ENCODE measurements at regions not wholly inside any gene's neighbourhood (a gene's known extent, or its start where the extent isn't known, plus 50 kb on each side); places are given as distances from the start of the nearest gene placed in this dataset.

DNA sequence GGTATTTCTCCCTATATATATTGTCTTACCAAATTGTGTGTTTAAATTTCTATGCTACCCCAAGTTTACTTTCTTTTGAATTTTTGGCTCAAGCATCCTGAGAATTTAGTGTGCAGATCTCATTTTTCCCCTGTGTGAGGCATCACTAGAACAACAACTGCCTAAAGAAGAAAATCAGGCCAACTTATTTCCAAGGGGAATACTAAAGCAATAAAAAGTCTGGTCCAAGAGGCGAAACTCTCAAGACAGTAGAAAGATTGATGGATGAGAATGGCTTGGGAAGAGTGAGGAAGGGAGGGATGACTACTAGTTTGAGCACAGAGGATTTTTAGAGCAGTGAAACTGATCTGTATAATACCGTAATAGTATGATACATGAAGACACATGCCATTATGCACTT is 86.3 kb upstream of the CFAP20DC start:
- Histone ChIP-seq H3K4me1 (ENCODE audit: control insufficient read depth in 3 of 3, insufficient read depth in 3 of 3, low read length in 3 of 3) (no peaks in the 10 kb centered on the region), H3K27me3 (ENCODE audit: control insufficient read depth in 3 of 3, insufficient read depth in 3 of 3, low read length in 3 of 3) (no peaks in the 10 kb centered on the region), H3K36me3 (ENCODE audit: control insufficient read depth in 3 of 3, insufficient read depth in 3 of 3, low read length in 3 of 3) (no peaks in the 10 kb centered on the region), H3K9ac (ENCODE audit: low read depth in 1 of 3, low read length in 3 of 3) (no peak overlapping the region), H3K4me3 (ENCODE audit: low read length in 3 of 3) (no peak overlapping the region), H3K27ac (ENCODE audit: low read depth, low read length) (no peak overlapping the region), H3K9me3 (ENCODE audit: control insufficient read depth in 3 of 3, low read length in 3 of 3) (no peaks in the 10 kb centered on the region)

DNA sequence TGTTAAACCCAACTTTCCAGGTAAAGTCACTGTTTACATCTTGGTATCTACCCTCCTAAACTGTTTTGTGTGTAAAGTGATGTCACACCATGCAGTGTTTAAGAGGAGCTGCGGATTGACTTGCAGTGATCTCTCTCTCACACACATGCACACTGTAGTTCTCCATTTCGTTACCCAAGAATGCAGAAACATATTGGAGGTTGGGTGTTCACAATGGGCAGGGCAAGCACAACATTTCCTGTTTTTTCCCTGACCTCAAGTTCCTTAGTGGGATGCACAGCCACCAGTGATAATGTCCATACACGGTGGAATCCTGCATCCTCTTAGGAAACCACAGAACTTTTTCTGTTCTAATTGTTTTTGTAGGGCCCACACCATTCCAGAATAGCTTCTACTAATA is 85.3 kb upstream of the CFAP20DC start:
- Histone ChIP-seq H3K9ac (ENCODE audit: low read depth in 1 of 3, low read length in 3 of 3) (no peak overlapping the region), H3K36me3 (ENCODE audit: control insufficient read depth in 3 of 3, insufficient read depth in 3 of 3, low read length in 3 of 3) (no peaks in the 10 kb centered on the region), H3K27me3 (ENCODE audit: control insufficient read depth in 3 of 3, insufficient read depth in 3 of 3, low read length in 3 of 3) (no peaks in the 10 kb centered on the region), H3K4me3 (ENCODE audit: low read length in 3 of 3) (no peak overlapping the region), H3K9me3 (ENCODE audit: control insufficient read depth in 3 of 3, low read length in 3 of 3) (no peaks in the 10 kb centered on the region), H3K4me1 (ENCODE audit: control insufficient read depth in 3 of 3, insufficient read depth in 3 of 3, low read length in 3 of 3) (no peaks in the 10 kb centered on the region), H3K27ac (ENCODE audit: low read depth, low read length) (no peak overlapping the region)

DNA sequence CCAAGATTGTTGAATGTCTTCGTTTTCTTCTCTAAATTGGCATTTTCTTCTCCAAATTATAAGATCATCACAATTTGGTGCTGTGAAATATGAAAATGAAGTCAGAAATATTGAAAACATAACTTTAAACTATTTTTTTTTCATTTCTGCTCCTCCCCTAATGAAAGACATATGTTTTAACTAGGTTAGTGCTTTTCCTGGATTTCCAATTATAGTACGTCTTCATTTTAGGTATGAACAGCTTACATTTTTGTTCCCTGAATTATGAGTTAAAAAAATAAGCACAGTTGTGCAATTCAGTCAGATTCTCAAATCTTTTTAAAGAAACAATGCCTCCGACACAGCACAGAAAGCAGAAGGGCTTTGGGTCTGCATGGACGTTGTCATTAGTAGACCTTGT is 83.5 kb upstream of the CFAP20DC start:
- Histone ChIP-seq H3K36me3 (ENCODE audit: control insufficient read depth in 3 of 3, insufficient read depth in 3 of 3, low read length in 3 of 3) (no peaks in the 10 kb centered on the region), H3K4me1 (ENCODE audit: control insufficient read depth in 3 of 3, insufficient read depth in 3 of 3, low read length in 3 of 3) (no peaks in the 10 kb centered on the region), H3K27ac (ENCODE audit: low read depth, low read length) (no peak overlapping the region), H3K4me3 (ENCODE audit: low read length in 3 of 3) (no peak overlapping the region), H3K9me3 (ENCODE audit: control insufficient read depth in 3 of 3, low read length in 3 of 3) (no peaks in the 10 kb centered on the region), H3K9ac (ENCODE audit: low read depth in 1 of 3, low read length in 3 of 3) (no peak overlapping the region), H3K27me3 (ENCODE audit: control insufficient read depth in 3 of 3, insufficient read depth in 3 of 3, low read length in 3 of 3) (no peaks in the 10 kb centered on the region)

DNA sequence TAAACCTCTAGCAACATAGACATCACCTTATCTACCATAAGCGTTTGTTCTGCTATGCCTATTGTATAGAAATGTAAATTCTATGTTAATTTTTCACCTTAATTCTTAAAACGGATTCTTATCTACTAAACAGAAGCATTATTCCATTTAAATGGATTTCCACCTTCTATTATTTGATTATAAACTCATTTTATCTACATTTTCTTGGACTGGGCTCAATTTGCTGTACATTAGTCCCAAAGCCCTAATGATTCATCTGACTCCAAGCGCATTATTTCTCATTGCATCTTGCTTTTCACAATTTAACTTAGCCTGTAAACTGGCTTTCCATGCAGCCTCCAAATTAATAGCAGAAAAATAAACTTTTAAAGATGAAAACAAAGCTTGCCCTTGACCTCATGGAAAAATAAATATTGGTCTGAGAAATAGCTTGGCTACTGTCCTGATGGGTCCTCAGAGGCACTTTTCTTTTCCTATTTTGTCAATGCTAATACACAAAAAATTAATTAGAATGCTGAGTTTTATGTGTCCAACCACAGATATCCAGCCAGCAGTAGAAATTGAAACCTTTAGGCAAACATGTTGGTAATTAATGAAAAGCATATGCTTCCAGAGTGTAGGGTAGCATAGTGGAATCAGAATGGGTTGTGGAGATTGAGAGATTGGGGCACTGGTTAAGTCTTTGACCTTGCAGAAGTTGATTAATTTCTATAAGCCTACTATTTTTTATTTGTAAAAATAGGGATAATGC is 81.4 kb upstream of the CFAP20DC start:
- Histone ChIP-seq H3K9ac (ENCODE audit: low read depth in 1 of 3, low read length in 3 of 3) (no peak overlapping the region), H3K9me3 (ENCODE audit: control insufficient read depth in 3 of 3, low read length in 3 of 3) (no peaks in the 10 kb centered on the region), H3K27ac (ENCODE audit: low read depth, low read length) (no peak overlapping the region), H3K4me1 (ENCODE audit: control insufficient read depth in 3 of 3, insufficient read depth in 3 of 3, low read length in 3 of 3) (no peaks in the 10 kb centered on the region), H3K4me3 (ENCODE audit: low read length in 3 of 3) (no peak overlapping the region), H3K36me3 (ENCODE audit: control insufficient read depth in 3 of 3, insufficient read depth in 3 of 3, low read length in 3 of 3) (no peaks in the 10 kb centered on the region), H3K27me3 (ENCODE audit: control insufficient read depth in 3 of 3, insufficient read depth in 3 of 3, low read length in 3 of 3) (no peaks in the 10 kb centered on the region)

DNA sequence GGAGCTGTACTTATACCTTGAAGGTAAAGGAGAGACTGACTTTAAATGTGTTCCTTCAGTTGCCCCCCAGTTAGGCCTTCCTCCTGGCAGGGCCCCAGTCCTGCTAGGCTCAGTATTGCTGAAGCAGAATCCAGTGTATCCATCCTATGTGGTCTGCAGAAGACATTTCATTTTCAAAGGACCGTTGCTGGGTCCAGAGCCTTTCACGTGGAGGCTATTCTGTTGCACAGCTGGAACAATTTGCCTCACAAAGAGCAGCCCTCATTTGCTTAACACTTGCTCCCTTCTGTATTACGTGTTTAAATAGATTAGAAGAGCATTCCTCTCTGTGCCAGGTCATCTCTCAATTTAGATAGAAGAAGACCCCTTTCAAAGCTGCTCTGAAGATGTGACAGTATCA is 78.9 kb upstream of the CFAP20DC start:
- H3K27ac ChIP-seq (ENCODE audit: low read depth, low read length), result no peak overlapping the region
- H3K27me3 ChIP-seq (ENCODE audit: control insufficient read depth in 3 of 3, insufficient read depth in 3 of 3, low read length in 3 of 3), result no peaks in the 10 kb centered on the region
- no peaks in the 10 kb centered on the region for H3K36me3 ChIP-seq (ENCODE audit: control insufficient read depth in 3 of 3, insufficient read depth in 3 of 3, low read length in 3 of 3)
- no peak overlapping the region for H3K4me3 ChIP-seq (ENCODE audit: low read length in 3 of 3)
- H3K9ac ChIP-seq (ENCODE audit: low read depth in 1 of 3, low read length in 3 of 3), result no peak overlapping the region
- no peaks in the 10 kb centered on the region for H3K9me3 ChIP-seq (ENCODE audit: control insufficient read depth in 3 of 3, low read length in 3 of 3)
- no peaks in the 10 kb centered on the region for H3K4me1 ChIP-seq (ENCODE audit: control insufficient read depth in 3 of 3, insufficient read depth in 3 of 3, low read length in 3 of 3)

DNA sequence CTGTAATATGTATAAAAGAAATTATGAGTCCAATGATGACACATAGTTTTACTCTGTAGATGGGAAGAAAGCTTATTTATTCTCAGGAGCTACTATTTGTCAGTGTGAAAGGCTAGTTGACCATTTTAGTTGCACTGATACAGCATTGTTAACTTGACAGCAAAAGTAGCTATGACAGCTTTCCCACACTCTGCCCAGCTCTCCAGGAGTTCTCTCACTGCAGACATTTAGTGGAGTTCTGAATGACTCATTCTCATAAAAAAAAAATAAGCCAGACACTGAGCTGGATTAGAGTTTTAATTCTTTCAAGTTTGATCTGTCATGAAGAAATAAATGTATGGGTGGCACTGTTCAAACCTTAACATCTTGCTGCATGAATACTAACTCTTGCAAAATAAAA is 77.2 kb upstream of the CFAP20DC start:
- Histone ChIP-seq H3K27ac (ENCODE audit: low read depth, low read length) (no peak overlapping the region), H3K4me1 (ENCODE audit: control insufficient read depth in 3 of 3, insufficient read depth in 3 of 3, low read length in 3 of 3) (no peaks in the 10 kb centered on the region), H3K9ac (ENCODE audit: low read depth in 1 of 3, low read length in 3 of 3) (no peak overlapping the region), H3K9me3 (ENCODE audit: control insufficient read depth in 3 of 3, low read length in 3 of 3) (no peaks in the 10 kb centered on the region), H3K27me3 (ENCODE audit: control insufficient read depth in 3 of 3, insufficient read depth in 3 of 3, low read length in 3 of 3) (no peaks in the 10 kb centered on the region), H3K4me3 (ENCODE audit: low read length in 3 of 3) (no peak overlapping the region), H3K36me3 (ENCODE audit: control insufficient read depth in 3 of 3, insufficient read depth in 3 of 3, low read length in 3 of 3) (no peaks in the 10 kb centered on the region)

DNA sequence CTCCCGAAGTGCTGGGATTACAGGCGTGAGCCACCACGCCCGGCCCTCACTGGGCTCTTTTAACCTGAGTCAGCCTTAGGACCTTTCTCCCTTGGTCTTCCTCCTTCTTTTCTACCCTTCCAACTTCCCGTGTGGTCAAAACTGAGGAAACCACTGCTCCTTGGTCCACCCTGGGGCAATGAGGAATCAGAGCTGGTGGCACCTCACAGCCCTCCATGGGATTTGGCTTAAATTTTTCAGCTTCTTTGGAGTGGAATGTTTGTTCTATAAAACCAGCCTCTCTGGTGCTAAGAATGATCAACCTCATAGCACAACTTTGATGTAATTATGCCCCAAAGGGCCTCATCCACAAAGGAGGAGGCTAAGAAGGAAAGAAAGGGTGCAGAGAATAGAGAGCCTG is 76.6 kb upstream of the CFAP20DC start:
- Histone ChIP-seq H3K27ac (ENCODE audit: low read depth, low read length) (no peak overlapping the region), H3K4me3 (ENCODE audit: low read length in 3 of 3) (no peak overlapping the region), H3K9me3 (ENCODE audit: control insufficient read depth in 3 of 3, low read length in 3 of 3) (no peaks in the 10 kb centered on the region), H3K27me3 (ENCODE audit: control insufficient read depth in 3 of 3, insufficient read depth in 3 of 3, low read length in 3 of 3) (no peaks in the 10 kb centered on the region), H3K9ac (ENCODE audit: low read depth in 1 of 3, low read length in 3 of 3) (no peak overlapping the region), H3K4me1 (ENCODE audit: control insufficient read depth in 3 of 3, insufficient read depth in 3 of 3, low read length in 3 of 3) (no peaks in the 10 kb centered on the region), H3K36me3 (ENCODE audit: control insufficient read depth in 3 of 3, insufficient read depth in 3 of 3, low read length in 3 of 3) (no peaks in the 10 kb centered on the region)

DNA sequence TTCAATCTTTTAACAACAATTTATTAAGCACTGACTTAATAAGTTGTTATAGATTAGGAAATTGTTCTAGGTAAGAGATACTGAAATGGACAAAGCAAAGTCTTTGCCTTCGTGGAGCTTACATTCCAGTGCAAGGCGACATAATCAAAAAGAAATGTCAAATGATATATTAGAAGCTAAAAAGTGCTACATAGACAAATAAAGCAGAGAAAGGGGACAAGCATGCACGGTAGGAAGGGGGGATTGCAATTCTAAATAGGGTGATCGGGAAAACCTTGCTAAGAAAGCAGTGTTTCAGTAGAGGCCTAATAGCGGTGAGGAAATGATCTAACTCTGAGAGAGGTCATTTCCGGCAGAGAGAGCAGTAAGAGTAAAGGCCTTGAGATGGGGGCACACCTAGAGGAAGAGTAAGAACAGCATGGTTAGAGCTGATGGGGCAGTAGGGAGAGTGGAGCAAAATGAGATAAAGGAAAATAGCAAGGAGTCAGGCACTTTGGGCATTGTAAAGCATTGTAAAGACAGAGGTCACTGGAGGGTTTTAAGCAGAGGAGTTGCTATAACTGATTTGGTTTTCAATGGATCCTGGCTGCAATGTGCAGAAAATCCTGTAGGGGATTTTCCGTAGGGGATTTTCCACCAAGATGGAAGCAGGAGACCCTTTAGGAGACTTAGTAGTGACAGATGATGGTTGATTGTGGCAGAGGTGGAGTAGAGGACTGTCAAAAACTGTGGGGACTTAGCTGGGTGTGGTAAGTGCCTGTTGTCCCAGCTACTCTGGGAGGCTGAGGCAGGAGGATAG is 71.7 kb upstream of the CFAP20DC start:
- Histone ChIP-seq H3K9me3 (ENCODE audit: control insufficient read depth in 3 of 3, low read length in 3 of 3) (no peaks in the 10 kb centered on the region), H3K9ac (ENCODE audit: low read depth in 1 of 3, low read length in 3 of 3) (no peak overlapping the region), H3K4me3 (ENCODE audit: low read length in 3 of 3) (no peak overlapping the region), H3K36me3 (ENCODE audit: control insufficient read depth in 3 of 3, insufficient read depth in 3 of 3, low read length in 3 of 3) (no peaks in the 10 kb centered on the region), H3K27me3 (ENCODE audit: control insufficient read depth in 3 of 3, insufficient read depth in 3 of 3, low read length in 3 of 3) (no peaks in the 10 kb centered on the region), H3K27ac (ENCODE audit: low read depth, low read length) (no peak overlapping the region), H3K4me1 (ENCODE audit: control insufficient read depth in 3 of 3, insufficient read depth in 3 of 3, low read length in 3 of 3) (no peaks in the 10 kb centered on the region)

DNA sequence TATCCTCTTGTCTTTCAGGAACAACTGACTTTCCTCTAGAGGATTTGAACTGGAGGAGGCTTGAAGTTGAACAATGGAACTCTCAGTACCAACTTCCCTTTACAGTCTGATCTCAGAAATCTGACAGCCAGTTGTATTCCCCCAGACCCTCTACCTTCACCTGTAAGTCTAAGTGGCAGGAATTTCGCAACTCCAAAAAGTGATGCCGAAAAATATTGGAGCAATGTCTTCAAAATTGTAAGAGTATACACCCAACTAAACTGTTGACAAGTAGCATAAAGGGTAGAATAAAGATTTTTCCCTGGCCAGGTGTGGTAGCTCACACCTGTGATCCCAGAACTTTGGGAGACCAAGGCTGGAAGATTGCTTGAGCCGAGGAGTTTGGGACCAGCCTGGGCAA is 69.1 kb upstream of the CFAP20DC start:
- no peak overlapping the region for H3K9ac ChIP-seq (ENCODE audit: low read depth in 1 of 3, low read length in 3 of 3)
- H3K4me1 ChIP-seq (ENCODE audit: control insufficient read depth in 3 of 3, insufficient read depth in 3 of 3, low read length in 3 of 3), result no peaks in the 10 kb centered on the region
- H3K9me3 ChIP-seq (ENCODE audit: control insufficient read depth in 3 of 3, low read length in 3 of 3), result no peaks in the 10 kb centered on the region
- H3K27me3 ChIP-seq (ENCODE audit: control insufficient read depth in 3 of 3, insufficient read depth in 3 of 3, low read length in 3 of 3), result no peaks in the 10 kb centered on the region
- H3K27ac ChIP-seq (ENCODE audit: low read depth, low read length), result no peak overlapping the region
- H3K36me3 ChIP-seq (ENCODE audit: control insufficient read depth in 3 of 3, insufficient read depth in 3 of 3, low read length in 3 of 3), result no peaks in the 10 kb centered on the region
- no peak overlapping the region for H3K4me3 ChIP-seq (ENCODE audit: low read length in 3 of 3)

DNA sequence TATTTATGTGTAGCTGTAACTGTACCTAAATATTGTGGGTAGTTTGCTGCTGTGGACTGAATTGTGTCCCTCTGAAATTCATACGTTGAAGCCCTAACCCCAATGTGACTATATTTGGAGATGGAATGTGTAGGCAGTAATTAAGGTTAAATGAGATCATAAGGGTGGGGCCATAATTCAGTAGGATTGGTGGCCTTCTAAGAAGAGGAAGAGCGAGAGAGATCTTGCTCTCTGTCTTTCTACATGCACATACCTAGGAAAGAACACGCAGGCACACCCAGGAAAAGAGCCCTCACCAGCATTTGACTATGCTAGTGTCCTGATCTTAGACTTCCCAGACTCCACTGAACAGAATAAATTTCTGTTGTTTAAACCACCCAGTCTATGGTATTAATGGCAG is 67.6 kb upstream of the CFAP20DC start:
- no peaks in the 10 kb centered on the region for H3K9me3 ChIP-seq (ENCODE audit: control insufficient read depth in 3 of 3, low read length in 3 of 3)

More for the DNA sequence above, 67.6 kb upstream of the CFAP20DC start:
- Histone ChIP-seq H3K4me3 (ENCODE audit: low read length in 3 of 3) (no peak overlapping the region), H3K27me3 (ENCODE audit: control insufficient read depth in 3 of 3, insufficient read depth in 3 of 3, low read length in 3 of 3) (no peaks in the 10 kb centered on the region), H3K27ac (ENCODE audit: low read depth, low read length) (no peak overlapping the region), H3K9ac (ENCODE audit: low read depth in 1 of 3, low read length in 3 of 3) (no peak overlapping the region), H3K36me3 (ENCODE audit: control insufficient read depth in 3 of 3, insufficient read depth in 3 of 3, low read length in 3 of 3) (no peaks in the 10 kb centered on the region), H3K4me1 (ENCODE audit: control insufficient read depth in 3 of 3, insufficient read depth in 3 of 3, low read length in 3 of 3) (no peaks in the 10 kb centered on the region)

Data from skeletal muscle tissue (tissue), 3 donors.